ENCODE measurements at regions not wholly inside any gene's neighbourhood (a gene's known extent, or its start where the extent isn't known, plus 50 kb on each side); places are given as distances from the start of the nearest gene placed in this dataset.

DNA sequence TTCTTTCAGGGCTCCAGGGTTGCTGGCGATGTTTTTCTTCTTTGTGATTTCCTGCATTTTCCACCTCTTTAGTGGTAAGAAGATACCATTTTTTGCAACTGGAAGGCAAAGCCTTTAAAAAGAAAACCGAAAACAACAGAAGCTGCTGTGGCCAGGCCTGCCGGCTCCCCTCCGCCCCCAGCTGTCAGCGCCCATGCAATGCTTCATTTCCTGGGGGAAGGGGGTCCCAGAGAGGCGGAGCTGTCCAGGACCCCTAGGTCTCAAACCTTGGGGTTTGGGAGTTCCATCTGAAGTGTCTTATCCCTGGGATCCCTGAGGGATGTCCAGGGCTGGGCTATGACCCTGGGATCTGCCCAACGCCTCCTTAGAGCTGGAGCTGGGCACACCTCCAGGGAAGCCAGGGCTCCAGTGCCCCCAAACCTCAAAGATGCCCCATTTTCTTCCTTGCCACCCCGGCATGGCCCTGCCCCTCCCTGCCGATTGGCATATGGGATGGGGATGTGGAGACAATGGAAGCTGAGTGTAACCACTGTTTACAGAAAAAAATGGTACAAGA lies 257.2 kb upstream of the MVB12B start:
- TF ChIP-seq EP300 (IDR thresholded peaks at IDR 0.05) (no peak), POLR2A (IDR thresholded peaks at IDR 0.05) (no peak)
